Endothelial cell of umbilical vein (primary cell): ENCODE measurements at regions not wholly inside any gene's neighbourhood (a gene's known extent, or its start where the extent isn't known, plus 50 kb on each side); places are given as distances from the start of the nearest gene placed in this dataset.

Experiments
- CTCF ChIP-seq, 2 donors: IDR thresholded peaks; 1 replicate in 1 of 2; 2 replicates in 1 of 2; pipeline ENCODE4 v1.5.1; 2011; ENCODE audit warnings: low read length in 2 of 2, mild to moderate bottlenecking in 2 of 2, moderate library complexity in 2 of 2, control low read depth in 1 of 2, inconsistent platforms in 1 of 2, low read depth in 1 of 2; ENCODE audit not compliant: insufficient read depth in 1 of 2; ENCODE audit errors: extremely low read depth in 1 of 2
- EZH2 ChIP-seq: IDR thresholded peaks from 2 replicates; pipeline ENCODE4 v1.6.1; 2012; ENCODE audit warnings: borderline replicate concordance, low read depth, mild to moderate bottlenecking, moderate library complexity, low read length, inconsistent platforms; ENCODE audit not compliant: severe bottlenecking
- FOS ChIP-seq: IDR thresholded peaks from 2 replicates; pipeline ENCODE4 v1.6.1; 2011; ENCODE audit warnings: mild to moderate bottlenecking, low read length, moderate library complexity, borderline replicate concordance; ENCODE audit not compliant: insufficient read depth
- POLR2A ChIP-seq: IDR thresholded peaks from 2 replicates; pipeline ENCODE4 v1.6.1; 2012; ENCODE audit warnings: low read depth, mild to moderate bottlenecking, control low read depth, low read length

DNA sequence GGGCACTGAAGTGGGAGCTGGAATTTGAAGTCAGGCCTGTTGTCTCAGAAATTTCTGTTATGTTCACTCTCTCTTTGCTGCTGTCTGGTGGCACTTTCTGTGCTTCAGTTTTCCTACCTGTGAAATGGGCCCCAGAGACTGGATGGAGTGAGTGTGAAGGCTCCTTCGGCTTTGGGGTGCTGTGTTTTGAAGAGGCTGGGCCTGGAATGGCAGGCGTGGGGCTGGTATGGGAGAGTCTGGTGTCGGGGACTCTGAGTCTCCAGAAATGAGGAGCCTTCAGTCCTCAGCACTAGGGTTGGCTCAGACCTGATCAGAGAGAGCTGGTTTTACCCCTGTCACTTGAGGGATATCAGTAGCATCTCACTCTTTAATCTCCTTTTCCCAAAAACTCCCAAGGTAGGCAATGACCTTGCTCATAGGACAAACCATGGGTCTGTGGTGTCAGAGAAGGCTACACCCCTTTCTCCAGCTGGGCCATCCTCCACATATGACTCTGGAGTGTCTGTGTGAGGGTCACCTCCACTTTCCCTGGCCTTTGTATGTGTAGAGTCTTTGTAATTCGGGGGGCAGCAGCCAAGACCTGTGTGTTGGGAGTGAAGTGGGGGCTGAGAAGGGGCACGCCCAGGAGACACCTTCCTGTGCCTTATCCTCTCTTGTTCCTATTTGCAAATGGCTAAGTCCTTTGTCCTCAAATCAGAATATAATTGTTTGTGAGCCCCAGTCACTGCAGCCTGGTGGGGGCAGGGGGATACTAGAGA, 279.9 kb downstream of the PTPRU start:
- no peak for TF ChIP-seq CTCF (IDR thresholded peaks at IDR 0.05; ENCODE audit: extremely low read depth in 1 of 2, insufficient read depth in 1 of 2, low read depth in 1 of 2, low read length in 2 of 2)
- no peak for TF ChIP-seq FOS
- no peak for TF ChIP-seq POLR2A
- no peak for TF ChIP-seq EZH2
